ENCODE measurements at regions not wholly inside any gene's neighbourhood (a gene's known extent, or its start where the extent isn't known, plus 50 kb on each side); places are given as distances from the start of the nearest gene placed in this dataset.
A peak's percentile ranks its signal among the peaks of the same experiment; 100 is the strongest.

- intact Hi-C loops (cut with DNase I) = loop anchor here in 2 of 10 donors (10.0 kb wide), 2 partner anchors 60 to 320 kb away; no protein-coding TSS in a partner anchor
- DNase-seq (peak in 1 of 2 donors; percentile 25), ATAC-seq (peak in 7 of 8 donors; percentile 21 to 70 (median 62))
- Histone ChIP-seq H3K4me3 (peak overlapping the region in 1 of 10 donors; percentile 5), H3K27ac (peak overlapping the region in 1 of 10 donors; percentile 26), H3K9me3 (no peaks in the 10 kb centered on the region), H3K27me3 (peaks cover 0 to 24% (median 6%) of the 10 kb centered on the region in 7 donors), H3K36me3 (no peaks in the 10 kb centered on the region), H3K4me1 (peaks cover 0 to 18% (median 0%) of the 10 kb centered on the region in 9 donors)
- 58 to 66% methylated on average over 32 of the region's 32 CpGs for WGBS, 2 donors
- TF ChIP-seq CTCF (IDR thresholded peaks at IDR 0.05) = no peak
Observed at GRCh38 chr21:41664881-41665765, 101.7 kb downstream of the RIPK4 start.

DNA sequence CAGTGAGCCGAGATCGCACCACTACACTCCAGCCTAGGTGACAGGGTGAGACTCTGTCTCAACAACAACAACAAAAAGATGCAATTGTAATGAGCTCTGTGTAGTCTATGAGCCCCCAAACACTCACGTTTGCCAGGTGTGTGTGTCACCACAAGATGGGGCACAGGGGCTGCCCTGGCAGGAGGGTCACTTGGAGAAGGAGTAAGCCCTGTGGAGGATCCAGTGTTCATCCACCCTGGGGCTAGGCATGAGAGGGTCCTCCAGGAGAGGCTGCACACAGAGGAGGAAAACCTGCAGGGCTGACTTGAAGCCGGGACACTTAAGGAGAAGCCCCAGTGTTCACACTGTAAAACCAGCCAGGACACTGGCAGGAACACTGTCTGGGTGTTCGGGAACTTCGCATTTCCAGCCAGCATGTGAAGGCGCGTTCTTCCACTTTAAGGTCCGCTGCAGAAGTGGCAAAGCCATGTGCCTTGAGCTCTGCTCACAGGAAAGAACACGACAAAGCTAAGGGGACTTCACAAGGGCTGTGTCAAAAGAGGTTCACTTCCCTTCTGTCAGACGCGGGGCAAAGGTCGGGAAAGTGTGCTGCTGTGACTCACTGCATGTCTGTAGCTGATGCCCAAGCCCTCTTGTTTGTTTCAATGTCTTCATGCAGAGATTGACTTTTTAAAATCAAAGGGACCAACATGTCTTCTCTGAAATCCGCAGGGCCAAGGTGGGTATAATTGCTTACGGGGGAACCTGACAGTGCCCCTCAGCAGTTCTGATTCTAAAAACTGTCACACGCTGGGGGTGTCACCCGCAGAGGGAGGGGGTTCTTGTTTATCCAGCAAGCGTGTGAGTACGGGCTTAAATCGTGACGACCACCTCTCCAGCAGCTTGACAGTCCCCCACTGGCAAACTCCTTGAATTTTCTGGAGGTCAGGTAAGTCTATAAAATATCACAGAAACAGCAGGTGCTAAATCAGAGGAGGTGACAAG is 102.8 kb downstream of the RIPK4 start:
- ATAC-seq = no peak
- no peaks in the 10 kb centered on the region for H3K36me3 ChIP-seq
- H3K9me3 ChIP-seq = no peaks in the 10 kb centered on the region
- peaks cover 0 to 22% (median 13%) of the 10 kb centered on the region in 7 donors for H3K27me3 ChIP-seq
- H3K4me1 ChIP-seq = peaks cover 0 to 18% (median 0%) of the 10 kb centered on the region in 9 donors
- TF ChIP-seq CTCF (IDR thresholded peaks at IDR 0.05) = no peak
- no peak overlapping the region for H3K4me3 ChIP-seq
- no peak for DNase-seq
- 76 to 81% methylated on average over 21 of the region's 21 CpGs for WGBS, 2 donors
- intact Hi-C loops (cut with DNase I) = loop anchor here in 2 of 10 donors (10.0 kb wide), 2 partner anchors 61 to 319 kb away; no protein-coding TSS in a partner anchor
- H3K27ac ChIP-seq = peak overlapping the region in 1 of 10 donors; percentile 26

GRCh38 chr21:41662761-41663160 is 104.1 kb downstream of the RIPK4 start:
- Histone ChIP-seq H3K4me3 (no peak overlapping the region), H3K9me3 (no peaks in the 10 kb centered on the region), H3K27me3 (peaks cover 0 to 22% (median 13%) of the 10 kb centered on the region in 7 donors), H3K4me1 (peaks cover 0 to 18% (median 0%) of the 10 kb centered on the region in 9 donors), H3K36me3 (no peaks in the 10 kb centered on the region), H3K27ac (no peak overlapping the region)
- DNase-seq = no peak
- ATAC-seq = no peak
- TF ChIP-seq CTCF (IDR thresholded peaks at IDR 0.05) = no peak
- intact Hi-C loops (cut with DNase I) = loop anchor here in 2 of 10 donors (10.0 kb wide), 2 partner anchors 62 to 318 kb away; no protein-coding TSS in a partner anchor
- 94% methylated on average over 9 of the region's 9 CpGs for WGBS, 2 donors

DNA sequence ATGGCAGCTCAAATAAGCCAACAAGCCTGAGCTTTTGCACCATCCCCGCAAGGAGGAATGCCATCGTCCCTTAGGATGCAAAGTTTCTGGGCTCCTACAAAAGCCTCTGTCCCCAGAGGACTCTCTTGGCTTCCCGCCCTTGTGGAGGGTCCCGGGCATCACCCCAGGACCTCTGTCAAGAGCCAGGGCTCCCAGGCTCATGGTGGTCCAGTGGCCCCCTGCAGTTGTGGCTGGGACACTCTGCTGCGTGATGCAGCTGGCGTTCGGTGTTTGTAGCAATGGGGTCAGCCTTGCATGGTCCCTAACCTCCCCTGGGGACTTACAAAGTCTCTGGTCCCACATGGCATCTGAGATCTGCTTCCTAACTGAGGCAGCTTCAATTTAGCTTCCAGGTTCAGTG is 104.7 kb downstream of the RIPK4 start:
- H3K4me1 ChIP-seq = peaks cover 0 to 18% (median 0%) of the 10 kb centered on the region in 9 donors
- H3K36me3 ChIP-seq = no peaks in the 10 kb centered on the region
- no peaks in the 10 kb centered on the region for H3K9me3 ChIP-seq
- WGBS, 2 donors = 89% methylated on average over 7 of the region's 7 CpGs
- no peak overlapping the region for H3K27ac ChIP-seq
- DNase-seq (no peak), ATAC-seq (no peak)
- peaks cover 0 to 22% (median 13%) of the 10 kb centered on the region in 7 donors for H3K27me3 ChIP-seq
- intact Hi-C loops (cut with DNase I) = loop anchor here in 2 of 10 donors (10.0 kb wide), 2 partner anchors 63 to 317 kb away; no protein-coding TSS in a partner anchor
- H3K4me3 ChIP-seq = no peak overlapping the region
- TF ChIP-seq CTCF (IDR thresholded peaks at IDR 0.05) = no peak

Data from heart right ventricle (tissue), 16 donors.